Fibroblast of peridontal ligament (primary cell): ENCODE measurements at regions not wholly inside any gene's neighbourhood (a gene's known extent, or its start where the extent isn't known, plus 50 kb on each side); places are given as distances from the start of the nearest gene placed in this dataset.
"Not testable (repeated sequence)": the region's sequence is repeated elsewhere in the genome, so short reads cannot be mapped to it uniquely, and the experiment has no call there.

Experiments
- DNase-seq: peaks from one replicate; pipeline ENCODE4 v3.0.0-alpha.2; 2010; ENCODE audit errors: extremely low read depth

- DNase-seq: no peak
Measured at GRCh38 chr4:178165251-178165950, 723.2 kb upstream of the AGA start.

GRCh38 chr4:178165951-178166308 lies 723.7 kb upstream of the AGA start:
- DNase-seq: no peak

GRCh38 chr4:178173771-178174170 lies 731.5 kb upstream of the AGA start:
- no peak for DNase-seq

- no peak for DNase-seq
Measured at GRCh38 chr4:178174756-178175155, 732.5 kb upstream of the AGA start.

- DNase-seq: no peak
Measured at GRCh38 chr4:178185517-178185916, 743.3 kb upstream of the AGA start.

DNA sequence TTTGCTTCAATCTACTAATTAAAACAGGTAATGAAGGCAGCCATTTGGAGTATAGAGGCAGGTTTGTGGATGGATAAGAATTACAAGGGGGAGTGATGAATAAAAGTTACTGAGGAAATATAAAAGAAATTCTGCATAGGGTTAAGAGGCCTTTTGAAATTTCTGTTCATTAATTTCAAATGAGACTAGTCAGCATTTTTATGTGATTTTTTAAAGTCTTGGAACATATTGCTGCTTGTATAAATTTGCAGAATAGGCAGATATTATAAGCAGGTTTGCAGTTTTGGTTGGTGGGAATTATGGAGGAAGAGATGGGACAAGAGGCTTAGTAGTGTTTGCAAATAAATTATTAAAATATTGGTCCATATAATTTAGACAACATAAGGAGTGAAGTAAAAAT lies 750.4 kb upstream of the AGA start:
- no peak for DNase-seq

- no peak for DNase-seq
Measured at GRCh38 chr4:178196751-178197374, 754.6 kb upstream of the AGA start.

DNA sequence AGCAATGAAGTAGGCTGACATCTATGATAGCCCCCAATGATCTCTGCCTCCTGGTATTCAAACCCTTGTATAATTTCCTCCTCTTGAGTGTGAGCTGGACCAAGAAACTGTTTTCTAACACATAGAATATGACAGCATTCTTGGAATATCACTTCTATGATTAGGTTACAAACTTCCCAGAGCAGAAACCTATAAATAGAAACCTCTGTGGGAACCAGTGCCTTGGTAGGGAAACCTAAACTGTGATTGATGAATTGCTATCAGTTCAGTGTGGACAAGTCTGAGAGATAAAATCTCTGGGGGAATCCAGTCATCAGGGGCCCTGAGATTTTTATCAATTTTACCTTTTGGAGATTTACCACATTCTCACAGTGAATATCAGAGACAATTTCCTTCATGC lies 756.5 kb upstream of the AGA start:
- no peak for DNase-seq

- DNase-seq: no peak
Measured at GRCh38 chr4:178202422-178202821, 760.2 kb upstream of the AGA start.

DNA sequence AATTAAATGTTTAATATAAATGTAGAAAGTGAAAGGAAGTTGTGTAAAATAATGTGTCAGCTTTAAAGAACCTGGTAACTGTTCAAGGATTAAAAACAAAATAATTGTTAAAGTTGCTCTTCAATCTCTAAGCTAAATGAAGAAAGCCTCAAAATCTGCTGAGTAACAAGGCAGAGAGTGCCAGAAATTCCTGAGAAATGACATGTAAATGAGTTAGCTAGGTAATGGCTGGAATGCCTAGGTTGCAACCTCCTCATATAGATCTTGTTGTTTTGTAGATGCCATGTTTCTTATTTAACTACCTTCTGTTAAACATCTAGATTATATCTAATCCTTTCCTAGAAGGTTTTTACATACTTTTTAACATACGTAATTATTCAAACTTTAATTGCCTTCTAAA lies 763.6 kb upstream of the AGA start:
- no peak for DNase-seq

DNA sequence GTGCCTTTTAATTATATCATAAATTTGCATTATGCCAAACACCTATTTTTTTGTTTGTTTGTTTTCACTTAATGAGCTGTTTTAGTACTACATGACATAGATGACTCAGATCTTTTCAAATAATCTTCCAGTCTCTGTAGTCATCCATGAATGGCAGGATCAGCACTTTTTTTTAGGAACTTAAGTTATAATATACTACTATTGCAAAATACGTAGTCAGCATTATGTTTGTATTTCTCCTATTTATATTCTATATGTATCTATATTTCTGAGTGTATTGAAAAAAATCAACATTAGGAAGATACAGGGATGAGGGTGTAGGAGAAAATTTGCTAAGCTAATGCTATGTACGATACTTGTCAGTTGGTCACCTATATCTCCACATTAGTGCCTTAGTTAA lies 773.1 kb upstream of the AGA start:
- no peak for DNase-seq

DNA sequence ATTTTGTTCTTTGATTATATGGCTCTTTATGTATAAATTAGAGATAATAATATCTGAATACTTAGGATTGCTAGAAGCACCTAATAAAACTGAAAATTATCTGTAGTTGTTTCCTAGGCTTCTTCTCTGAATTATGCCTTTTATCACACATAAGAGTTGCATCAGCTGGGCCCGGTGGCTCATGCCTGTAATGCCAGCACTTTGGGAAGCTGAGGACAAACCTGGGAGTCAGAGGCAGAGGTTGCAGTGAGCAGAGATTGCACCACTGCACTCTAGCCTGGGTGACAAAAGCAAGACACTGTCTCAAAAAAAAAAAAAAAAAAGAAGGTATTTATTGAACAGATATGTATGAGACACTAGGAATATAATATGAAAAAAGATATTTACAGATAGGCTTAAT lies 773.5 kb upstream of the AGA start:
- no peak for DNase-seq

DNA sequence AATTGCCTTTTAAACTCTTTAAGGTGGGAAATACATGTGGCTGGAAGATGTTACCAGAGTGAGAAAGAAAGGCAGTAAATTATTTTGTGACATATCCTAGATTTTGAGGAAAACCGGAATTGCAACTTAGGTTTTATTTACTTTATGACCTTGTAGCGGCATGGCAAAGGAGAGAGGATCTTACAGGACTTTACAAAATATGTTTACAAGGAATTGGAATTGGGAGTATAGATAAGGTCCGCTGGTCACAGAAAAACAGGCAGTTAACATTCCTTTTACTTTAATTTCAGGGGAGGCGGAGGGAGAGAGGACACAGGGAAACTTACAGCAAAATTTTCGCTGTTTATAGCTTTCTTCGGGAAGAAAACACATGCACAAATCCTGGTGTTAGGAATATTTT lies 784.2 kb upstream of the AGA start:
- not testable (repeated sequence) for DNase-seq

DNA sequence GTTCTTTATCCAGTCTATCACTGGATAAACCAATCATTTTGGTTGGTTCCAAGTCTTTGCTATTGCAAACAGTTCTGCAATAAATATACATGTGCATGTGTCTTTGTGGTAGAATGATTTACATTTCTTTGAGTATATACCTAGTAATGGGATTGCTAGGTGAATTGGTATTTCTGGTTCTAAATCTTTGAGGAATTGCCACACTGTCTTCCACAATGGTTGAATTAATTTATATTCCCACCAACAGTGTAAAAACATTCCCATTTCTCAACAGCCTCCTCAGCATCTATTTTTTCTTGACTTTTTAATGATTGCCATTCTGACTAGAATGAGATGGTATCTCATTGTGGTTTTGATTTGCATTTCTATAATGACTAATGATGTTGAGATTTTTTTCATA lies 791.7 kb upstream of the AGA start:
- DNase-seq: no peak

DNA sequence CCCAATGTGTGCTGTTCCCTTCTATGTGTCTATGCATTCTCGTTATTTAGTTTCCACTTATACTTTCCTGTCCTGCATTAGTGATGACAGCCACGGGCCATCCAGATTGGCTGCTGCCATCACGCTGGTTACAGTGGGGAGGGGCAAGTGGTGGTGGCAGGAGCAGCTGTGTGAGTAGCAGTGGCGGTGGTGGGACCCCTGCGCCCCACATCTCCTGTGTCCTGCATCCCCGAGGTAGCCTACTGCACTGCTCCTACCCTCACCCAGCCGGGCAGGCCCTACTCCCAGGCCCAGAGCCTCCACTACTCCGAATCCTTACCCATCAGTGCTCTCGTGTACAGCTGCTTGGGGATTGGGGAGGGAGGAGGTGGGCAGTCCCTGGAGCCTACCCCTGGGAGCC lies 798.7 kb upstream of the AGA start:
- no peak for DNase-seq

- no peak for DNase-seq
Measured at GRCh38 chr4:178241601-178242118, 799.4 kb upstream of the AGA start.

DNA sequence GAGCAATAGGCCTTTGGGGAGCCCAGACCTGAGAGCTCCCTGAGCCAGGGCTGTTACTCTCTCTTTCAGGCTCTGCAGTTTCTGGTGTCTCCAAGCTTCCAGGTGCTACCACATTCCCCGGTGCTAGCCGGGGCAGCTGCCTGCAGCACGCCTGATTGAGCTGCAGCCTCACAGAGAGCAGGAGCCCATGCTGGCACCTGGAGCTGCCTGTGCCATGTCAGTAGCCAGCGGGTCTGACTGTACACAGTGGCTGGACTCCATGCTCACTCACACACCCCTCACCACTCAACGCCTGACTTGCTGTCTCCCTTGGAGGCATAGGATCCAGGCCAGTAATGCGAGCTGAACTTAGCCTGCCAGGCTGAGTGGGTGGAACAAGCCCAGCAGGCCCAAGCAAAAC lies 800.4 kb upstream of the AGA start:
- DNase-seq: no peak

DNA sequence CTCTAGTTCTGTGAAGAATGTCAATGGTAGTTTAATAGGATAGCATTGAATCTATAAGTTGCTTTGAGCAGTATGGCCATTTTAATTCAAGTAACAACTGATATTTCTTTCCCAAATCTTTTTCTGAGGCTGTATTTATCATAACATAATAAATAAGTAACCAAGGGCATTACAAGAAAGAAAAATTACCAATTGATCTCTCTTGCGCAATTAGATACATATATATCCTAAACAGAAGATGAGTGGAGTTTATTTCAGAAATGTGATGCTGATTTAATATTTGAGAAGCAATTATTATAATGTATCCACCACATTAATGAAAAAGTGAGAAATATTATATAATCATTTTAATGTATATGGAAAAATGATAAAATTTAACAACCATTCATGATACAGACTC lies 802.5 kb upstream of the AGA start:
- DNase-seq: no peak

GRCh38 chr4:178255172-178255571 lies 812.9 kb upstream of the AGA start:
- DNase-seq: no peak

DNA sequence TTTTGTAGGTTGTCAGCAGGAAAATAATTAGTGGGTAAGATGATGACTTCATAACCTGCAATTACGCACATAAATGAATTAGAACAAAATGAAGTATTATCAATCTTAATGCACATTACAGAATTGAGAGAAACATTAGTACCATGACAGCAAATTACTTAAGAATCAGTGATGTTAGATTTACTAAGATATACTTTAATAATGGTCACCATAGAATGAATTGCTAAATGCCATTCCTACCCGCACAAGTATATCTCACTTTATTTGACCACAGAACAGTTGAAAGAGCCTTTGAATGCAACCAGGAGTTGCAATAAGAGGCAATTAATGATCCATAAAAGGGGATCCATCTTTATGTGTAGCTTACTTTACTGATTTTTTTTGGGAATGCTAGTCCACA lies 816.4 kb upstream of the AGA start:
- DNase-seq: no peak

DNA sequence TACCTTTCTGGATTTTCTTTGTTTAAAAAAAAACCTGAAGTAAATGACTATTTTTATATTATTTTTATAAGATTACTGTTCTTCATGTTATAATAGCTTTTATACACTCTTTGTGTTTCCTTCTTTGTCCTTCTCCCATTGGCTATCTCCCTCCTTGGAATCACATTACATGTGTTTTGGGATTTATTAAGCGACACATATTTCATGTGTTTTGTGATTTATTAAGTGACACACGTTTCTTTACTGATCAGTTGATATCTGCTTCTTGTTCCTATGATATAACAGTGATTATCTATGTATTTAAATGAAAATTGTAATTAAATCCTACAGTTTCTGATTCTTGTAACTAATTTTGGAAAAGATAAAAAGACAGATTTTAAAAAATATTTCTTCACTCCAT lies 817.3 kb upstream of the AGA start:
- no peak for DNase-seq

- DNase-seq: no peak
Measured at GRCh38 chr4:178264001-178264400, 821.8 kb upstream of the AGA start.

- no peak for DNase-seq
Measured at GRCh38 chr4:178271386-178271785, 829.1 kb upstream of the AGA start.

DNA sequence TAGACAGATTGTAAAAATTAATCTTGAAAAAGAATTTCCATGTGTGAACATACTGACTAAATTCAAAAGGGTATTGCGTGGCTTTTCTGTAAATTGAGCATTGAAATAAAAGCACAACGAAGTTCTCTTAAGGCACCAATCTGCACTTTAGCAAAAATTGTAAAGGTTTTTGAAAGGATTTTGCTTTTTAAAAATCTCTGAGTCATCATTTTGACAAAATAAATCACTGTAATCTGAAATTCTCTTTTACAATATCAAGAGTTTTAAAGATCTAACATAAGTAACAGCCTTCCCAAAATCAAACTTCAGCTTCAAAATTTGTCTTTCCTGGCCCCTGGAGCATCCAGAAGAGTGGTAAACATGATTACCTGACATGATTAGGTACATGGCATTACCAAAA lies 830.9 kb upstream of the AGA start:
- DNase-seq: no peak
